MM.1S (cell line): ENCODE measurements at regions not wholly inside any gene's neighbourhood (a gene's known extent, or its start where the extent isn't known, plus 50 kb on each side); places are given as distances from the start of the nearest gene placed in this dataset.

ENCODE experiments used
- CTCF ChIP-seq: fragments of 300-600 bp; sonication (generic); IDR thresholded peaks from 2 replicates; pipeline ENCODE4 v1.5.1; 2016; ENCODE audit warnings: antibody characterized with exemption, low read length, mixed read lengths
- EZH2 ChIP-seq: fragments of 300-600 bp; sonication (generic); optimal IDR thresholded peaks from 2 replicates; pipeline ENCODE3; 2017; ENCODE audit warnings: low read depth, mild to moderate bottlenecking, antibody characterized with exemption, low read length, mixed read lengths

- TF ChIP-seq CTCF (no peak), EZH2 (no peak)
These were observed 232.6 kb upstream of the CARD18 start for GRCh38 chr11:105372206-105372605.
